BLaER1 treated with 17β-estradiol and CSF1 and Interleukin-3, amounts not matched to agents 10 nM and 100 nM (cell line): ENCODE measurements at regions not wholly inside any gene's neighbourhood (a gene's known extent, or its start where the extent isn't known, plus 50 kb on each side); places are given as distances from the start of the nearest gene placed in this dataset.

Source experiments
- H3K27ac ChIP-seq, 11 experiments: shearing (Covaris generic); formaldehyde crosslinking; 2 replicates each; pipeline ENCODE4 v1.8.1; 2022
- H3K27me3 ChIP-seq, 11 experiments: shearing (Covaris generic); formaldehyde crosslinking; 2 replicates each; pipeline ENCODE4 v1.8.1; 2022
- H3K36me3 ChIP-seq, 11 experiments: shearing (Covaris generic); formaldehyde crosslinking; 2 replicates each; pipeline ENCODE4 v1.8.1; 2022
- H3K4me1 ChIP-seq, 10 experiments: shearing (Covaris generic); formaldehyde crosslinking; 2 replicates each; pipeline ENCODE4 v1.8.1; 2022
- H3K4me2 ChIP-seq, 11 experiments: shearing (Covaris generic); formaldehyde crosslinking; 2 replicates each; pipeline ENCODE4 v1.8.1; 2022
- H3K4me3 ChIP-seq, 10 experiments: shearing (Covaris generic); formaldehyde crosslinking; 2 replicates each; pipeline ENCODE4 v1.8.1; 2022
- H3K9ac ChIP-seq, 11 experiments: shearing (Covaris generic); formaldehyde crosslinking; 2 replicates each; pipeline ENCODE4 v1.8.1; 2022
- H3K9me3 ChIP-seq, 11 experiments: shearing (Covaris generic); formaldehyde crosslinking; replicated peaks in 1 of 11; 2 replicates each; pipeline ENCODE4 v1.8.1; 2022
- H4K20me1 ChIP-seq, 11 experiments: shearing (Covaris generic); formaldehyde crosslinking; 2 replicates each; pipeline ENCODE4 v1.8.1; 2022
- Cebpa-rat ChIP-seq, 11 experiments: shearing (Covaris generic); IDR thresholded peaks; 2 replicates each; pipeline ENCODE4 v1.8.1; 2022

DNA sequence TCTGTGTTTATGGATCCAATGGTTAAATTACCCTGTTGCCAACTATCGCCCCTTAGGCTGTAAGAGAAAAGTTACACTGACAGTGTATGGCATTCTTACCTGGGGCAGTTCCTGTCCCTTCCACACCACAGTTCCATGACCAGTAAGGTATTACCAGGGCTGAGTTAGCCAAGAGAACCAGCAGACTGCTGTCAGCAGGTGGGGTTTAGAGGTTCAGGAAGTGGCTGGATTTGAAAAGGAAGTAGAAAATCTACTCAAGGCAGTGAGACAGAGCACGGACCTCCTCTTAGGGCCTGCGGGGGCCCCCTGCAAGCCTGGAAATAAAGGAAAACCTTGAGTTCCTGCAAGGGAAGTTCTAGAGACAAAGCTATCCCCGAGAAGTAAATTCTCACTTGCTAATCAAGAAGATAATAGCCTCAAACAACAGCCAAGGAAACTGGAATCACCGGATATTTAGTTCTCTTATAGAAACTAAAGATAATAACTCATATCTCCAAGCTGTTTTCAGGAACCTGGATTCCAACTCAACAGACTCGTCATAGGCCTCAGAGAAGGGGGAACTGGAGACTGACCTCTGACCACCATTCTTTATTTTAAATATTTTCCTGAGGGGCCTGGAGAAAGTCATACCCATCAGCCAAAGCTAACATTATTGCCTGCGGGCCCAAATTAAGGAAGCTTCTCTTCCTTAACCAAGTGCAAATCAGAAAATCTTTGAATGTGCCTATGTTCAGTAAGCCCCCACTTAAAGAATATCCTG is 161.7 kb downstream of the ANXA2 start:
- H4K20me1 ChIP-seq, result no peaks in the 10 kb centered on the region
- H3K9ac ChIP-seq, result no peak overlapping the region
- H3K27ac ChIP-seq, result no peak overlapping the region
- peak overlapping the region in 3 of 11 experiments; percentile 7 to 20 (median 14); a peak in 2 of 22 replicates for H3K4me2 ChIP-seq
- no peak overlapping the region for H3K4me3 ChIP-seq
- peaks cover 0 to 3% (median 0%) of the 10 kb centered on the region in 11 experiments; a peak in 1 of 22 replicates for H3K9me3 ChIP-seq
- no peak for TF ChIP-seq Cebpa-rat (IDR thresholded peaks at IDR 0.05)
- H3K27me3 ChIP-seq, result no peaks in the 10 kb centered on the region
- H3K36me3 ChIP-seq, result no peaks in the 10 kb centered on the region
- H3K4me1 ChIP-seq, result peaks cover 0 to 7% (median 0%) of the 10 kb centered on the region in 10 experiments; a peak in 2 of 20 replicates

DNA sequence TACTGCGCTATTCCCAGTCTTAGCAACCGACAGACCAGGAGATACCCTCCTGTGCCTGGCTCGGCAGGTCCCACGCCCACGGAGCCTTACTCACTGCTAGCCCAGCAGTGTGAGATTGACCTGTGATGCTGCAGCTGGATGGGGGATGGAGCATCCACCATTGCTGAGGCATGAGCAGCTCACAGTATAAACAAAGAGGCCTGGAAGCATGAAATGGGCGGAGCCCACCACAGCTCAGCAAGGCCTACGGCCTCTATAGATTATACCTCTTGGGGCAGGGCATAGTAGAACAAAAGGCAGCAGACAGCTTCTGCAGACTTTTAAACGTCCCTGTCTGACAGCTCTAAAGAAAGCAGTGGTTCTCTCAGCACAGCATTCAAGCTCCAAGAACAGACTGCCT is 160.3 kb downstream of the ANXA2 start:
- H3K27ac ChIP-seq, result no peak overlapping the region
- H3K36me3 ChIP-seq, result no peaks in the 10 kb centered on the region
- H3K27me3 ChIP-seq, result no peaks in the 10 kb centered on the region
- H3K9me3 ChIP-seq, result peaks cover 0 to 10% (median 5%) of the 10 kb centered on the region in 11 experiments; a peak in 7 of 22 replicates
- H4K20me1 ChIP-seq, result no peaks in the 10 kb centered on the region
- TF ChIP-seq Cebpa-rat (IDR thresholded peaks at IDR 0.05), result no peak
- peaks cover 0 to 7% (median 0%) of the 10 kb centered on the region in 10 experiments; a peak in 2 of 20 replicates for H3K4me1 ChIP-seq
- no peak overlapping the region for H3K9ac ChIP-seq
- H3K4me3 ChIP-seq, result no peak overlapping the region
- H3K4me2 ChIP-seq, result peak overlapping the region in 1 of 11 experiments; percentile 24; a peak in 1 of 22 replicates

DNA sequence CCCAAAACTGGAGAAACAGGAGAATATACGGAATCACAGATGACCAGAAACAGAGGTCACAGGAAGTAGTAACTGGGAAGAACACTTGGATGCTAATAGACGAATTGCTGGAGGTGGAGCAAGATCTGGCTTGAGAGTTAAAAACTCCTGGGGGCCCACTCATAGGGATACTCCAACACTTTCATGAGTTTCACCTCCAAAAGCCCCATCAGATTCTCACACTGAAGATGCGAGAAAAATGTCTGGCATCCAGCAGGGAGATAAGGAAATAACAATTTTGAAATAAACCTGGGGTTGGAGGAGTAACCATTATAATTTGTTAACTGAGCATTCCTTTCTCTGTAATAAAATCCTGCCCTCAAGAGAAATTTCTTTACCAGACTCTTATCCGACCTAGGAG is 154.0 kb downstream of the ANXA2 start:
- no peaks in the 10 kb centered on the region for H3K27me3 ChIP-seq
- TF ChIP-seq Cebpa-rat (IDR thresholded peaks at IDR 0.05), result no peak

DNA sequence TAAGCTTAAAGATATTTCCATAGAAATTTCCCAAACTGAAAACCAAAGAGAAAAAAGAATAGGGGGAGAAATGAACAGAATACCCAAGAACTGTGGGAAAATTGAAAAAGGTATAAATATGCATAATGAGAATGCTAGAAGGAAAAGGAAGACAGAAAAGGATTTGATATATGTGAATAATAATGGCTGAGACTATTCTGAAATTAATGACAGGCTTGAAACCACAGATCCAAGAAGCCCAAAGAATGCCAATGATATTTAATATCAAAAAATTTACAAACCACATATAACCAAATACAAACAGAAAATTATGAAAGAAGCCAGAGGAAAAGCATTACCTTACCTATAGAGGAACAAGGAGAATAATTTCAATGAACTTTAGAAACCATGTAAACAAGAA is 153.0 kb downstream of the ANXA2 start:
- H3K4me3 ChIP-seq, result no peak overlapping the region
- H3K9ac ChIP-seq, result no peak overlapping the region
- no peak overlapping the region for H3K4me2 ChIP-seq
- no peaks in the 10 kb centered on the region for H3K4me1 ChIP-seq
- no peak for TF ChIP-seq Cebpa-rat (IDR thresholded peaks at IDR 0.05)
- no peak overlapping the region for H3K27ac ChIP-seq
- H3K27me3 ChIP-seq, result no peaks in the 10 kb centered on the region
- H4K20me1 ChIP-seq, result no peaks in the 10 kb centered on the region
- H3K36me3 ChIP-seq, result no peaks in the 10 kb centered on the region
- peaks cover 0 to 12% (median 5%) of the 10 kb centered on the region in 11 experiments; a peak in 7 of 22 replicates for H3K9me3 ChIP-seq

More for the DNA sequence above, 154.0 kb downstream of the ANXA2 start:
- H3K4me1 ChIP-seq, result no peaks in the 10 kb centered on the region
- no peaks in the 10 kb centered on the region for H4K20me1 ChIP-seq
- H3K27ac ChIP-seq, result no peak overlapping the region
- H3K9ac ChIP-seq, result no peak overlapping the region
- peaks cover 0 to 12% (median 5%) of the 10 kb centered on the region in 11 experiments; a peak in 7 of 22 replicates for H3K9me3 ChIP-seq
- no peaks in the 10 kb centered on the region for H3K36me3 ChIP-seq
- no peak overlapping the region for H3K4me3 ChIP-seq
- H3K4me2 ChIP-seq, result no peak overlapping the region

DNA sequence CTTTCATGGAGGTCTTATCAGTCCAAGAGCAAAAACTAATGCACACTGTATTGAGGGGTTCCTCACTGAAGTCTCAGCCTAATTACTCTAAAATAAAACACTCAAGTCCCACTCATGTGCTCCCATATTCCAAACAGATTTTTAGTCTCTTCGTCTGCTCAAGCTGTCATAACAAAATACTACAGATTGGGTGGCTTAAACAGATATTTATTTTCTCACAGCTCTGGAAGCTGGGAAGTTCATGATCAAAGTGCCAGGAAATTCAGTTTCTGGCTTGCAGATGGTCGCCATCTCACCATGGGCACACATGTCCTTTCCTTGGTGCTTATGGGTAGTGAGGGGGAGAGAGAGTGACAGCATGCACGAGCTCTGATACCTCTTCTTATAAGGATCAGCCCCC is 147.5 kb downstream of the ANXA2 start:
- no peak for TF ChIP-seq Cebpa-rat (IDR thresholded peaks at IDR 0.05)
- Histone ChIP-seq H3K27me3 (no peaks in the 10 kb centered on the region), H3K9ac (no peak overlapping the region), H3K4me2 (no peak overlapping the region), H4K20me1 (no peaks in the 10 kb centered on the region), H3K4me1 (peaks cover 0 to 17% (median 0%) of the 10 kb centered on the region in 10 experiments; a peak in 8 of 20 replicates), H3K36me3 (no peaks in the 10 kb centered on the region), H3K4me3 (no peak overlapping the region), H3K9me3 (no peaks in the 10 kb centered on the region), H3K27ac (no peak overlapping the region)

DNA sequence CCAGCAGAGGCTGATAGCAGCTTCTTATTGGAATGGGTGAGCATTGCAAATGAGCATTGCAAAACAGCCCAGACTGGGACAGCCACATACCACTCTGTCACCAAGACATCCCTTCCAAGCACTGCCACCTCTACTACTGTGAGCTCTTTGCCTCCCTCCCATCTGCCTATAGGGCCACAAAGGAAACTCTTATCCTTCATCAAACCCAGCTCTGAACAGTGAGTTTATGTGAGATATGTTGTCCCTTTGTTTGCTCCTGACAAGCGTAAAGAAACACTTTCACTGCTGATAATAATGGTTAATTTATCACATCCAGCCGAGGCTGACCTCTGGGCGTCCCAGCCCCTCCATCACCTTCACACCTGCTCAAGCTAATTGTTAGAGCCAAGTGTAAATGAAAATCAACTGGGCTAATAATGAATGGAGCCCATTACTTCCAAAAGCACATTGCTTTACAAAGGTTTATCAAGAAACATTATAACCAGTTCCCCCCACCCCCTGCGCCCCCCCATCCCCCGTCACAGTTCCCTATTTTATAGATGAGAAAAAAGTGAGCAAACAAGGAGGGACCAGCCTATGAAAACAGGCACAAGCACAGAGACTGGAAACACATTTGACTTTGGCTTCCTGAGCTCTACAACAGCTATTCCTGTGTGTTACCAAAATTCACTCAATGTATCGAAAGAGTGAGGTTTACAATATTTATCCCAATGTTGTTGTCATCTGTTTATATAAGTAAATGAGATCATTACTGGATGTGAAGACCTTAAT is 146.3 kb downstream of the ANXA2 start:
- H3K36me3 ChIP-seq, result no peaks in the 10 kb centered on the region
- H3K27ac ChIP-seq, result no peak overlapping the region
- H3K4me3 ChIP-seq, result no peak overlapping the region
- H3K4me2 ChIP-seq, result no peak overlapping the region
- no peaks in the 10 kb centered on the region for H3K27me3 ChIP-seq
- peaks cover 0 to 26% (median 2%) of the 10 kb centered on the region in 10 experiments; a peak in 9 of 20 replicates for H3K4me1 ChIP-seq
- TF ChIP-seq Cebpa-rat (IDR thresholded peaks at IDR 0.05), result no peak
- H3K9ac ChIP-seq, result no peak overlapping the region
- no peaks in the 10 kb centered on the region for H3K9me3 ChIP-seq
- no peaks in the 10 kb centered on the region for H4K20me1 ChIP-seq

DNA sequence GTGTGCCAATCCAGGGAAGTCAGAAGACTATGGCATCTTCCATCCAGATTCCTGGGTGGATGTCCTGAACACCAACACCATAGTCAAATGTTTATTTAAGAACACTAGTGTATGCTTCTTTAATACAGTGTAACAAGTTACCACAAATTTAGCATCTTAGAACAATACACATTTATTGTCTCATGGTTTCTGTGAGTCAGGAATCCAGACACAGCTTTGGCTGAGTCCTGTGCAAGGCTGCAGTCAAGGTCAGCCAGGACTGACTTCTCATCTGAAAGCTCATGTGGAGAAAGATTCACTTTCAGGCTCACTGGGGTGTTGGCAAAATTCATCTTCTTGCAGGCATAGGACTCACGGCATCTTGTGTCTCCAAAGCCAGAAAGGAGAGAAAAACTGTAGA is 143.4 kb downstream of the ANXA2 start:
- peak overlapping the region in 2 of 11 experiments; percentile 24 to 37; a peak in 4 of 22 replicates for H3K27ac ChIP-seq
- no peaks in the 10 kb centered on the region for H3K27me3 ChIP-seq
- peak overlapping the region in 3 of 11 experiments; percentile 47 to 61 (median 48); a peak in 5 of 22 replicates for H3K4me2 ChIP-seq
- no peak overlapping the region for H3K9ac ChIP-seq
- H4K20me1 ChIP-seq, result no peaks in the 10 kb centered on the region
- no peaks in the 10 kb centered on the region for H3K9me3 ChIP-seq
- no peaks in the 10 kb centered on the region for H3K36me3 ChIP-seq
- no peak for TF ChIP-seq Cebpa-rat (IDR thresholded peaks at IDR 0.05)
- H3K4me3 ChIP-seq, result no peak overlapping the region
- H3K4me1 ChIP-seq, result peaks cover 0 to 38% (median 2%) of the 10 kb centered on the region in 10 experiments; a peak in 9 of 20 replicates

DNA sequence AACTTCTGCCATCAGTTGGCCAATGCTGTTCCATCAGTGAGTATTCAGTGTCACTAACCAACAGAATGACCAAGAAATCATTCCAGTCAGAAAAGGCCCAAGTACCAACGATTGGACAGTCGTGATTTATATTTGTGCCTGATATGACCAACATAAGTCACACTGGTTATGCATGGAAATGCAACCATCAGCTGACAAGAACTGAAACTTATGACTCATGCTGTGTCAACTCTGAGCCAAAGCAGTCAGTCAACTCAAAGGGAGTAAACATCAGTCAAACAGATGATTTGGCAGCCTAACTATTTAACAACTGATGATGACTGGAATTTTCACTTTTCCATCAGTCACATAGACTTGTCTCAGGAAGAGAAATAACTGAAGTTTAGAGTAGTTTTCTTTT is 142.4 kb downstream of the ANXA2 start:
- Histone ChIP-seq H3K27me3 (no peaks in the 10 kb centered on the region), H3K36me3 (no peaks in the 10 kb centered on the region), H3K9ac (peak overlapping the region in 1 of 11 experiments; percentile 22; a peak in 2 of 22 replicates), H3K9me3 (no peaks in the 10 kb centered on the region), H4K20me1 (no peaks in the 10 kb centered on the region), H3K4me3 (no peak overlapping the region; a peak in 1 of 20 replicates), H3K4me1 (peaks cover 0 to 43% (median 2%) of the 10 kb centered on the region in 10 experiments; a peak in 9 of 20 replicates), H3K4me2 (peak overlapping the region in 5 of 11 experiments; percentile 6 to 61 (median 47); a peak in 8 of 22 replicates), H3K27ac (peak overlapping the region in 4 of 11 experiments; percentile 35 to 68 (median 56); a peak in 6 of 22 replicates)
- TF ChIP-seq Cebpa-rat (IDR thresholded peaks at IDR 0.05), result no peak

DNA sequence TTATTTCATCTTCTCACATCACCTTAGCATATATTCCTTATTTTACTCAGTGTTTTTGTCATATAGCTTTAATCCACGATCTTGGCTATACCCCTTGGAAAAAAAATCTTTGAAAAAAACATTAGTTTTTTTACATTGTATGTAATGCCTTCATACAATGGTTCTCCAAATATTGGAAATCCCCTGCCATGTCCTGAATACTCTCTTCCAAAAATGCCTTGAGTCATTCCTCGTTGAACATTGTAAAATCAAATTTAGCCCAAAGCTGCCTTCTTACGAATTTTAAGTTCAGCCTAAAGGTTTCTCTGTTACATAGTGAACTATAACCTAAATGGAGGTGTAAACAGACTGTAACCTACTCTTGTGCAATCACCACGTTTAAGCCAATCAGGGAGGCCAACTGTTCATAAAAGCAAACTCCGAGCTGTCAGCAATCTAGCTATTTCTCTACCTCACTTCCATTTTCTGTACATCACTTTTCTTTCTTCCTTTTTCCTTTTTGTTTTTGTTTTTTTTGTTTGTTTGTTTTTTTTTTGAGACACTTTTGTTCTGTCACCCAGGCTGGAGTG is 140.1 kb downstream of the ANXA2 start:
- Histone ChIP-seq H4K20me1 (no peaks in the 10 kb centered on the region), H3K27ac (no peak overlapping the region), H3K4me3 (no peak overlapping the region), H3K4me2 (0 out of 22 replicates have a peak overlapping the region, but pooled peaks of 1 of the 11 experiments have one; percentile 4), H3K36me3 (no peaks in the 10 kb centered on the region), H3K9me3 (no peaks in the 10 kb centered on the region), H3K4me1 (peaks cover 0 to 43% (median 2%) of the 10 kb centered on the region in 10 experiments; a peak in 9 of 20 replicates), H3K9ac (no peak overlapping the region), H3K27me3 (no peaks in the 10 kb centered on the region)
- TF ChIP-seq Cebpa-rat (IDR thresholded peaks at IDR 0.05), result no peak
